ENCODE measurements at regions not wholly inside any gene's neighbourhood (a gene's known extent, or its start where the extent isn't known, plus 50 kb on each side); places are given as distances from the start of the nearest gene placed in this dataset.

DNA sequence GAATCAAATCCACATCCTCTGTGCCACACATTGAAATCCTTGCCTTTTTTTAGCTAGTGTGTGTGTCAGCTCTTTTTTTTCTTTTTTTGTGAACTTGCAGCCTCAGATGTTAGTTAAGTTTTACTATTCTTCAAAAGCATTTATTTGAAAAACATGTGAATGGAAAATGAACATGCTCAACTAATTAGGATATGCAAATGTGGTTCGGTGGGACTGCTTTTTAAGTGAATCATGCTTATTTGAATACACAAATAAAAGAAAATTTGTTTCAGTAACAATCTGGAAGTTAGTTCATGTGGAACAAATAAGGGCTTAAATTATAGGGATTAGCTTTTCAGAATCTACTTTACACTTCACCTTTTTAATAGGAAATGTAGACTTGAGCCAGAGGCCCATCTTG is 751.5 kb upstream of the FAM241A start:
- no peak overlapping the region for H3K4me3 ChIP-seq (replicated peaks in 1 of 2; ENCODE audit: low read depth in 2 of 2, low read length in 2 of 2)
- DNase-seq (ENCODE audit: low read depth in 2 of 2): no peak
- TF ChIP-seq, protein P1, sequence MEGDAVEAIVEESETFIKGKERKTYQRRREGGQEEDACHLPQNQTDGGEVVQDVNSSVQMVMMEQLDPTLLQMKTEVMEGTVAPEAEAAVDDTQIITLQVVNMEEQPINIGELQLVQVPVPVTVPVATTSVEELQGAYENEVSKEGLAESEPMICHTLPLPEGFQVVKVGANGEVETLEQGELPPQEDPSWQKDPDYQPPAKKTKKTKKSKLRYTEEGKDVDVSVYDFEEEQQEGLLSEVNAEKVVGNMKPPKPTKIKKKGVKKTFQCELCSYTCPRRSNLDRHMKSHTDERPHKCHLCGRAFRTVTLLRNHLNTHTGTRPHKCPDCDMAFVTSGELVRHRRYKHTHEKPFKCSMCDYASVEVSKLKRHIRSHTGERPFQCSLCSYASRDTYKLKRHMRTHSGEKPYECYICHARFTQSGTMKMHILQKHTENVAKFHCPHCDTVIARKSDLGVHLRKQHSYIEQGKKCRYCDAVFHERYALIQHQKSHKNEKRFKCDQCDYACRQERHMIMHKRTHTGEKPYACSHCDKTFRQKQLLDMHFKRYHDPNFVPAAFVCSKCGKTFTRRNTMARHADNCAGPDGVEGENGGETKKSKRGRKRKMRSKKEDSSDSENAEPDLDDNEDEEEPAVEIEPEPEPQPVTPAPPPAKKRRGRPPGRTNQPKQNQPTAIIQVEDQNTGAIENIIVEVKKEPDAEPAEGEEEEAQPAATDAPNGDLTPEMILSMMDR (IDR thresholded peaks at IDR 0.05; ENCODE audit: low read depth, low read length): no peak

DNA sequence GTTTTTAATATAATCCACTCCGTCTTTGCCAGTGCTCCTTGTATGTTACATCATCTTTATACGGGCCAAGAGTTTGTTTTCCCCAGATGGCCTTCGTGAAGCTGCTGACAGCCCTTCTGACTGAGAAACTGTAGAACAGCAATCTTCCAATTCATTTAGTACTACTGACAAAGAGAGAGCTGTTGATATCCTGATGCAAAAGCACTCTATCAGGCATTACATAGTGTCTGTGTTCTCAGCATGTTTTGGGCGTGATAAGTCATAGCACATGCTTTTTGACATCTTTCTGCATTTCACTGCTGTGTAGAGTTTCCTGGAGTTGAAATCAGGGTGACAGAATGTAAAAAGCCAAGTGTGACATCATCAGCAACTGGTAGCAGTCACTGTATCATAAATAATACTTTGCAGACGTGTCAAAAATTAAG is 746.3 kb upstream of the FAM241A start:
- H3K4me3 ChIP-seq (replicated peaks in 1 of 2; ENCODE audit: low read depth in 2 of 2, low read length in 2 of 2): no peak overlapping the region
- TF ChIP-seq, protein P1 (IDR thresholded peaks at IDR 0.05; ENCODE audit: low read depth, low read length): no peak
- DNase-seq (ENCODE audit: low read depth in 2 of 2): peak; percentile 12 to 50

DNA sequence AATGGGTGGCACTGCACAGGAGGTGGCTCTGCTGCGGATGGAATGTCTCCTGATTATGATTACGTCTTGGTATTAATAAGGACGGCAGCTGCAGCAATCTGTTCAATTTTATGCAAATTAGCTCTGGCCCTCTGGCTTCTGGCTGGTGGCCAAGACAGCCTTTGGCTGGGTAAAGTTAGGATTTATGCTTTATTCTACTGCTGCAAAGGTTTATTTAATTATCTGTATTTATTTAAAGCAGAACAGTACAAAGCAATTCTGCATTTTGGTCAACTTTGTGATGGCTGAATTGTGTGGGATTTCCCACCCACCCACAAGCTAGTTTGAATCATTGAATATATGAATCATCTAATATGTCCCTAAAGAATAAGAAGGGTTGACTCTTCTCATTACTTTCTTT is 745.6 kb upstream of the FAM241A start:
- TF ChIP-seq, protein P1 (IDR thresholded peaks at IDR 0.05; ENCODE audit: low read depth, low read length): no peak
- peak in 1 of 2 donors; percentile 54 for DNase-seq (ENCODE audit: low read depth in 2 of 2)
- H3K4me3 ChIP-seq (replicated peaks in 1 of 2; ENCODE audit: low read depth in 2 of 2, low read length in 2 of 2): no peak overlapping the region

DNA sequence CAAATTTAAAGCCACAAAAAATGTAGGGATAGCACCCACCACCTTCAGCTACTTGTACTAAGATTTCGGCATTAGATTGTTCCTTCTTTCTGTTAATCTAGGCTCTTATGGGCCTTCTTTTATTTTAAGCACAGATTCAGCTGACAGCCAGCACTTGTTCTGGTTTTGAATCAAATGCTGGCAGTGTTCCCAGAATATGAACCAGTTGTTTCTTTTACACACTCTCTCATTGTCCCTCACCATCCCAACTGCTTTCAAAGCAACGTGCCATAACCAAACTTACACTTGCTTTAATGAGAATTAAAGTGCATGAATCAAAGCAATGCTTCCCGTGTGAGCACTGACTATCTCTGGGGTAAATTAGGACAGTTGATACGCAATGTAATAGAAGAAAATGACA is 744.5 kb upstream of the FAM241A start:
- TF ChIP-seq, protein P1 (IDR thresholded peaks at IDR 0.05; ENCODE audit: low read depth, low read length): no peak
- DNase-seq (ENCODE audit: low read depth in 2 of 2): peak; percentile 62 to 70
- H3K4me3 ChIP-seq (replicated peaks in 1 of 2; ENCODE audit: low read depth in 2 of 2, low read length in 2 of 2): no peak overlapping the region

DNA sequence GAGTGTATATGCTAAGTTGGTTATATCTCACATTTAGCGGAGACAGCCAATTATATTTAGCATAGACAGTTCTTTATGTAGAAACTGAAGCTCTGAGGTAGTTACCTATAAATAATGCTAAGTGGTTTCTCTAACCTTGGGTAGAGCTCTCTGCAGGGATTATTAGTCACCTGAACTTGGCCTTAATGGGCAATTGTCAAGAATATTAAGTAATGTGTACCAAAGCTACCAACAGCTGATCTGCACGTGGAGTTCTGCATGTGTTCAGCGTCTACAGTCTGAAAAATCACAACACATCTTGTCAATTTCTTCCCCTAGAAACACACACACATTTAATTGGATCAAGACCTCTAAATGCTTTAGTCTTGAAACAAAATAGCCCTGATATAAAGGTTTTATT is 740.6 kb upstream of the FAM241A start:
- no peak for DNase-seq (ENCODE audit: low read depth in 2 of 2)
- H3K4me3 ChIP-seq (replicated peaks in 1 of 2; ENCODE audit: low read depth in 2 of 2, low read length in 2 of 2): no peak overlapping the region
- TF ChIP-seq, protein P1 (IDR thresholded peaks at IDR 0.05; ENCODE audit: low read depth, low read length): no peak

DNA sequence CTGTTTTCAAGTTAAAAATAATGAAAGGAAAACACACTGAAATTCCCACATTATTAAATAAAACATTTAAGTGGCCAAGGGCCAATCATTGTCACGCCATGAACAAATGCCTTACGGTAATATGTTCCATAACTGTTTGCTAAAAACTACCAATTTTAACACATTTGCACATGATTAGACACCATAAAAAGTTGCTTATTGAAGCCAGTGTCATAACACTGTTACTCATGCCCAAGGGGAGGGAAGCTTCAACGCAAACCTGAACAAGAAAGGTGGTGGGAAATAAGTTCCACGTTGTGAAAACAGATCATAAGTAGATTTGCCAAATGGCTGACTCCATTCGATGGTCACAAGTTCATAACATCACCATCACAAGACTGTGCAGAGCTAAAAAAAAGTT is 739.3 kb upstream of the FAM241A start:
- DNase-seq (ENCODE audit: low read depth in 2 of 2): no peak
- TF ChIP-seq, protein P1 (IDR thresholded peaks at IDR 0.05; ENCODE audit: low read depth, low read length): no peak
- H3K4me3 ChIP-seq (replicated peaks in 1 of 2; ENCODE audit: low read depth in 2 of 2, low read length in 2 of 2): no peak overlapping the region

DNA sequence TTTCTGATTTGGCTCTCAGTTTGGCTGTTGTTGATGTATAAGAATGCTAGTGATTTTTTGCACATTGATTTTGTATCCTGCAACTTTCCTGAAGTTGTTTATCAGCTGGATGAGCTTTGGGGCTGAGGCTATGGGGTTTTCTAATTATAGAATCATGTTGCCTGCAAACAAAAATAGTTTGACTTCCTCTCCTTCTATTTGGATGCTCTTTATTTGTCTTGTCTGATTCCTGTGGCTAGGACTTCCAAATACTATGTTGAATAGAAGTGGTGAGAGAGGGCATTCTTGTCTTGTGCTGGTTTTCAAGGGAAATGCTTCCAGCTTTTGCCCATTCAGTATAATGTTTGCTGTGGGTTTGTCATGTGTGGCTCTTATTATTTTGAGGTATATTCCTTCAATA is 734.7 kb upstream of the FAM241A start:
- H3K4me3 ChIP-seq (replicated peaks in 1 of 2; ENCODE audit: low read depth in 2 of 2, low read length in 2 of 2): no peak overlapping the region
- no peak for DNase-seq (ENCODE audit: low read depth in 2 of 2)
- TF ChIP-seq, protein P1 (IDR thresholded peaks at IDR 0.05; ENCODE audit: low read depth, low read length): no peak
